ENCODE measurements at regions not wholly inside any gene's neighbourhood (a gene's known extent, or its start where the extent isn't known, plus 50 kb on each side); places are given as distances from the start of the nearest gene placed in this dataset.

DNA sequence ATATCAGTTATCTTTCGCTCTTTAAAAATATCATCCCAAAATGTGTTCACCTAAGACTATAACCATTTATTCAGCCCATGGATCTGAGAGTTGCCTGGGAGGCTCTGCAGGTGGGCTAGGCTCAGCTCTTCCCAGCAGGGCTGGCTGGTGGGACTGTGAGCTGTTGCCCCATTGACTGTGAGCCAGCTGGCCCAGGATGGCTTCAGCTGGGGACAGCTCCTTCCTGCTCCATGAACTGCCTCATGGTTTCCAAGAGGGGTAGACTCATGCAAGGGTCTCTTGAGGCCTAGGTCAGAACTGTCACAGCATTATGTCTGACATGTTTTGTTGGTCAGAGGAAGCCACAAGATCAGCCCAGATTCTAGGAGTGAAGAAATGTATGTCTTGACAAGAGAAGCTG lies 114.1 kb upstream of the E2F7 start:
- WGBS, 4 donors: 87 to 100% (median 93%) methylated on average over 1 of the region's 1 CpG
- no peak for TF ChIP-seq POLR2A (IDR thresholded peaks at IDR 0.05)
- no peaks in the 10 kb centered on the region for H3K27me3 ChIP-seq
- no peaks in the 10 kb centered on the region for H3K36me3 ChIP-seq (replicated peaks in 1 of 2)
- H3K27ac ChIP-seq: no peak overlapping the region
- intact Hi-C loops (cut with DNase I): no loop called here
- no peak for DNase-seq
- no peaks in the 10 kb centered on the region for H3K9me3 ChIP-seq (replicated peaks in 1 of 3)
- no peak overlapping the region for H3K4me3 ChIP-seq
- no peaks in the 10 kb centered on the region for H3K4me1 ChIP-seq (replicated peaks in 1 of 2)

DNA sequence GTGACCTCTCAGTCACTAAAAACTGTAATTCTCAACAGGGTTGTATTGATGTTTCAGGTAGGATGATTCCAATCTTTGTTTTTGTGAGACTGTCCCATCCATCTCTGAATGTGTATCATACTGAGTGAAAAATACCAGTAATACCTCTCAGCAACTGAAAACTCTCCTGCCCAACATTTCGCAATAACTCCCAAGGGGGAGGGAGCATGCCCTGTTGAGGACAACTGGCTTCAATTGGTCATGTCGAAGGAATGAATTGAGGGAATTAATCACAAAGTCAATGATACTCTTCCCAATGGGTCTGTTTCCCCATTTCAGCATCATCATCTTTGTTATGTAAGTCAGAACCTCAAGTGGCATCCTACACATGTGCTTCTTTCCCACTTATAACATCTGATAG lies 102.4 kb upstream of the E2F7 start:
- intact Hi-C loops (cut with DNase I): no loop called here
- Histone ChIP-seq H3K27me3 (no peaks in the 10 kb centered on the region), H3K27ac (no peak overlapping the region), H3K9me3 (replicated peaks in 1 of 3) (no peaks in the 10 kb centered on the region), H3K4me3 (no peak overlapping the region), H3K36me3 (replicated peaks in 1 of 2) (no peaks in the 10 kb centered on the region), H3K4me1 (replicated peaks in 1 of 2) (no peaks in the 10 kb centered on the region)
- DNase-seq: no peak
- 68 to 82% (median 81%) methylated on average over 2 of the region's 2 CpGs for WGBS, 4 donors
- TF ChIP-seq, protein P1, sequence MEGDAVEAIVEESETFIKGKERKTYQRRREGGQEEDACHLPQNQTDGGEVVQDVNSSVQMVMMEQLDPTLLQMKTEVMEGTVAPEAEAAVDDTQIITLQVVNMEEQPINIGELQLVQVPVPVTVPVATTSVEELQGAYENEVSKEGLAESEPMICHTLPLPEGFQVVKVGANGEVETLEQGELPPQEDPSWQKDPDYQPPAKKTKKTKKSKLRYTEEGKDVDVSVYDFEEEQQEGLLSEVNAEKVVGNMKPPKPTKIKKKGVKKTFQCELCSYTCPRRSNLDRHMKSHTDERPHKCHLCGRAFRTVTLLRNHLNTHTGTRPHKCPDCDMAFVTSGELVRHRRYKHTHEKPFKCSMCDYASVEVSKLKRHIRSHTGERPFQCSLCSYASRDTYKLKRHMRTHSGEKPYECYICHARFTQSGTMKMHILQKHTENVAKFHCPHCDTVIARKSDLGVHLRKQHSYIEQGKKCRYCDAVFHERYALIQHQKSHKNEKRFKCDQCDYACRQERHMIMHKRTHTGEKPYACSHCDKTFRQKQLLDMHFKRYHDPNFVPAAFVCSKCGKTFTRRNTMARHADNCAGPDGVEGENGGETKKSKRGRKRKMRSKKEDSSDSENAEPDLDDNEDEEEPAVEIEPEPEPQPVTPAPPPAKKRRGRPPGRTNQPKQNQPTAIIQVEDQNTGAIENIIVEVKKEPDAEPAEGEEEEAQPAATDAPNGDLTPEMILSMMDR (IDR thresholded peaks at IDR 0.05): no peak
- no peak for TF ChIP-seq POLR2A (IDR thresholded peaks at IDR 0.05)

DNA sequence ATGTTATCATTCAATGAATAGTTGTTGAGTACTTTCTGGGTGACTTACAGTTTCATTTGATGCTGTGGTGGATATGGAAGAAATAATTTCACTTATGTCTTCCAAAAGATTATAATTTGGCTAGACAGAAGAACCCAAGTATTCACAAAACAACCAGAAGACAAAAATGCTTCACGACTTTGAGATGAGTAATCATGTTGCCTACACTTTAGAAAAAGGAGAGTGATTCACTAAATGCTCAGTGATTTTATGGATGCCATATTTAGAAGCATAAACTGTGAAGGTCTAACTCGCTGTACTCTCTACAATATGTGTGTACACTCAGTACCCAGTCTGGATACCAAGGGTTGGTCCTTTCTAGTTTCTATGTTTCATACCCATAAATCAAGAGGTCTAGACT lies 101.3 kb upstream of the E2F7 start:
- Histone ChIP-seq H3K4me1 (replicated peaks in 1 of 2) (no peaks in the 10 kb centered on the region), H3K9me3 (replicated peaks in 1 of 3) (no peaks in the 10 kb centered on the region), H3K27me3 (no peaks in the 10 kb centered on the region), H3K36me3 (replicated peaks in 1 of 2) (no peaks in the 10 kb centered on the region), H3K4me3 (no peak overlapping the region), H3K27ac (no peak overlapping the region)
- 64 to 80% (median 71%) methylated on average over 2 of the region's 2 CpGs for WGBS, 4 donors
- no peak for DNase-seq
- intact Hi-C loops (cut with DNase I): no loop called here
- TF ChIP-seq, protein P1 (IDR thresholded peaks at IDR 0.05): no peak
- TF ChIP-seq POLR2A (IDR thresholded peaks at IDR 0.05): no peak

DNA sequence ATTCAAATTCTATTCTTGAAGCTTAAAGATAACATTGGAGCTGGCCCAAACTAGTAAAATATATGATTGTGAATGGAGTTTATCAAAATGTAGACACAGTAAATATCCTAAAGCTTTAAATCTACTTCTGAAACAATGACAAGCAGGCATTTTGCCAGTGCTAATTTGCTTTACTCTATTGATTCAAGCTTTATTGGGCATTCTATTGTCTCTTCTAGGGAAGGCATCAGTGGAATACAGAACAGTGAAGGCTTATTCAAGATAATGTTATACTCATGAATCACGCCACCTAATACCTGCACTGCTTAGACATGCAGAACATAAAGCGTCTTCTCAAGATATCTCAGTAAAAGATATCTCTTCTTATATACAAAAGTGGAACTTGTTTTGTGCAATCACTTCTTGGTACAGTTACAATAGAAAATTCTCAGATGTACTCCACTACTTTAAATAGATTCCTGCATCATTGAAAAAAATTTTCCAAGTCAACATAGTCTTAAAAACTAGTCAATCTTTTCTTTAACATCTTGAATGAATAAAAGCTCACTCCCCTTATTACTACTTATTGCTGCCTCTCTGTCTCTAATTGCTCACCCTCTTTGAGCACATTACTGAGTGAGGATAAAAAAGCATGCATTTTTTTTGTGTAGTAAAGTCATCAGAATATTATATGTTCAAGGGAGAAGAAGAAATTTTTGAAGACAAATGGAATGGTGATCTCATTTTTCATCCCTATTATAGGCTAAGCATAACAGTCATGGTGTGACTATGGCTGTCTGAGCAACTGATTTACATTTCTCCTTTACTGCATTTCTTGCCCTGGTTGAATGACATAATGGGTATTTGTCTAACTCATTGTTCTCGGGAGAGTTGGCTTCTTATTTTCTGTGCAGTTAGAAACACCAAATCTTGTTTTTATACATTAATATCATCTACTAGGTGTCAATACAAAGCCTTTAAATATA lies 98.0 kb upstream of the E2F7 start:
- intact Hi-C loops (cut with DNase I): no loop called here
- WGBS, 4 donors: 54 to 69% (median 67%) methylated on average over 3 of the region's 3 CpGs
- Histone ChIP-seq H3K9me3 (replicated peaks in 1 of 3) (no peaks in the 10 kb centered on the region), H3K36me3 (replicated peaks in 1 of 2) (no peaks in the 10 kb centered on the region), H3K4me1 (replicated peaks in 1 of 2) (no peaks in the 10 kb centered on the region), H3K27ac (no peak overlapping the region), H3K27me3 (no peaks in the 10 kb centered on the region), H3K4me3 (no peak overlapping the region)
- TF ChIP-seq, protein P1 (IDR thresholded peaks at IDR 0.05): no peak
- TF ChIP-seq POLR2A (IDR thresholded peaks at IDR 0.05): no peak
- no peak for DNase-seq

DNA sequence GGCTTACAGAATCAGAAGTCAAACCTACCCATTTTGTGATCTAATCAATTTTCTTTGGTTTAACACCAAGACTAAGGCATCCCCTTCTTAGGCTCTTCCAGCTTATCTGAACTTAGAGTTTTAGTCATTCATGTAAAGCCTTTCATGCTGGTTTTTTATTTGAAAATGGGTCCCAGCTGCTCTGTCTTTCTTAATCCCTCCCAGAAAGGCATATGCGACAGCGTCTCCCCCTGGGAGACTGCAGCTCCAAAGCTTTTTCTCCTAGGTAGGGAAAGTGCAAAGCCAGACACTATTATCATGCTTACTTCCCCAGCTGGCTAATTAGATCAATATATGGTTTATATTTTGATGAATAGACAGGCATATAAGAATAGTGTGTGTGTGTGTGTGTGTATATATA lies 96.6 kb upstream of the E2F7 start:
- WGBS, 4 donors: 45 to 51% (median 50%) methylated on average over 2 of the region's 2 CpGs
- Histone ChIP-seq H3K4me3 (no peak overlapping the region), H3K9me3 (replicated peaks in 1 of 3) (no peaks in the 10 kb centered on the region), H3K27me3 (no peaks in the 10 kb centered on the region), H3K27ac (no peak overlapping the region), H3K36me3 (replicated peaks in 1 of 2) (no peaks in the 10 kb centered on the region), H3K4me1 (replicated peaks in 1 of 2) (no peaks in the 10 kb centered on the region)
- intact Hi-C loops (cut with DNase I): no loop called here
- no peak for TF ChIP-seq POLR2A (IDR thresholded peaks at IDR 0.05)
- TF ChIP-seq, protein P1 (IDR thresholded peaks at IDR 0.05): no peak
- DNase-seq: no peak

Data from adrenal gland (tissue), 9 donors.